HUES48 (cell line): ENCODE measurements at regions not wholly inside any gene's neighbourhood (a gene's known extent, or its start where the extent isn't known, plus 50 kb on each side); places are given as distances from the start of the nearest gene placed in this dataset.

Source experiments
- H3K27ac ChIP-seq: one replicate; pipeline ENCODE4 v1.7.0; 2013; ENCODE audit warnings: low read depth, low read length, inconsistent platforms
- H3K27me3 ChIP-seq: 2 replicates; pipeline ENCODE4 v1.6.1; 2013; ENCODE audit warnings: mild to moderate bottlenecking, low read length; ENCODE audit not compliant: control insufficient read depth, insufficient read depth
- H3K36me3 ChIP-seq: 2 replicates; pipeline ENCODE4 v1.6.1; 2013; ENCODE audit warnings: low read length; ENCODE audit not compliant: control insufficient read depth, insufficient read depth
- H3K4me1 ChIP-seq: 2 replicates; pipeline ENCODE4 v1.6.1; 2013; ENCODE audit warnings: mild to moderate bottlenecking, low read length; ENCODE audit not compliant: control insufficient read depth, insufficient read depth
- H3K4me3 ChIP-seq: 2 replicates; pipeline ENCODE4 v1.5.1; 2013; ENCODE audit warnings: mild to moderate bottlenecking, low read depth, low read length
- H3K9ac ChIP-seq: 2 replicates; pipeline ENCODE4 v1.6.1; 2013; ENCODE audit warnings: mild to moderate bottlenecking, low read depth, low read length, moderate library complexity
- H3K9me3 ChIP-seq: 2 replicates; pipeline ENCODE4 v1.6.1; 2013; ENCODE audit warnings: low read length; ENCODE audit not compliant: control insufficient read depth, insufficient read depth

GRCh38 chr13:111964411-111965035 is 102.4 kb upstream of the SOX1 start:
- Histone ChIP-seq H3K27me3 (no peaks in the 10 kb centered on the region), H3K36me3 (no peaks in the 10 kb centered on the region), H3K9ac (no peak overlapping the region), H3K9me3 (no peaks in the 10 kb centered on the region), H3K4me3 (no peak overlapping the region), H3K4me1 (no peaks in the 10 kb centered on the region), H3K27ac (no peak overlapping the region)

- Histone ChIP-seq H3K27me3 (no peaks in the 10 kb centered on the region), H3K27ac (no peak overlapping the region), H3K36me3 (no peaks in the 10 kb centered on the region), H3K9ac (no peak overlapping the region), H3K4me1 (no peaks in the 10 kb centered on the region), H3K9me3 (no peaks in the 10 kb centered on the region), H3K4me3 (no peak overlapping the region)
Observed at GRCh38 chr13:111965466-111966214, 101.3 kb upstream of the SOX1 start.

- Histone ChIP-seq H3K9me3 (no peaks in the 10 kb centered on the region), H3K4me3 (no peak overlapping the region), H3K9ac (no peak overlapping the region), H3K36me3 (no peaks in the 10 kb centered on the region), H3K4me1 (0 out of 2 replicates have a peak, but pooled peaks cover under 1% of the 10 kb centered on the region), H3K27me3 (no peaks in the 10 kb centered on the region), H3K27ac (no peak overlapping the region)
Observed at GRCh38 chr13:111966933-111967332, 100.0 kb upstream of the SOX1 start.

- Histone ChIP-seq H3K36me3 (no peaks in the 10 kb centered on the region), H3K27ac (no peak overlapping the region), H3K9ac (no peak overlapping the region), H3K9me3 (no peaks in the 10 kb centered on the region), H3K4me3 (no peak overlapping the region), H3K4me1 (0 out of 2 replicates have a peak, but pooled peaks cover 3% of the 10 kb centered on the region), H3K27me3 (peaks cover 3% of the 10 kb centered on the region; the same call in 1 of the 2 replicates)
Observed at GRCh38 chr13:111967572-111968201, 99.3 kb upstream of the SOX1 start.

GRCh38 chr13:111968336-111969010 is 98.5 kb upstream of the SOX1 start:
- no peaks in the 10 kb centered on the region for H3K9me3 ChIP-seq
- H3K27me3 ChIP-seq, result peaks cover 8% of the 10 kb centered on the region; the same call in 1 of the 2 replicates
- no peak overlapping the region for H3K9ac ChIP-seq
- no peak overlapping the region for H3K4me3 ChIP-seq
- peaks cover 4% of the 10 kb centered on the region; the same call in 1 of the 2 replicates for H3K4me1 ChIP-seq
- H3K27ac ChIP-seq, result no peak overlapping the region
- no peaks in the 10 kb centered on the region for H3K36me3 ChIP-seq

GRCh38 chr13:111969551-111970135 is 97.3 kb upstream of the SOX1 start:
- Histone ChIP-seq H3K4me1 (peaks cover 6% of the 10 kb centered on the region; the same call in 1 of the 2 replicates), H3K4me3 (no peak overlapping the region), H3K27me3 (peaks cover 8% of the 10 kb centered on the region; the same call in 1 of the 2 replicates), H3K9me3 (no peaks in the 10 kb centered on the region), H3K9ac (no peak overlapping the region), H3K27ac (no peak overlapping the region), H3K36me3 (no peaks in the 10 kb centered on the region)

- Histone ChIP-seq H3K27me3 (peaks cover 8% of the 10 kb centered on the region; the same call in 1 of the 2 replicates), H3K36me3 (no peaks in the 10 kb centered on the region), H3K4me3 (no peak overlapping the region), H3K9ac (no peak overlapping the region), H3K4me1 (peaks cover 6% of the 10 kb centered on the region; the same call in 1 of the 2 replicates), H3K9me3 (no peaks in the 10 kb centered on the region), H3K27ac (no peak overlapping the region)
Observed at GRCh38 chr13:111970494-111971141, 96.3 kb upstream of the SOX1 start.

GRCh38 chr13:111971891-111972780 is 94.8 kb upstream of the SOX1 start:
- Histone ChIP-seq H3K27me3 (peaks cover 8% of the 10 kb centered on the region; the same call in 1 of the 2 replicates), H3K27ac (no peak overlapping the region), H3K36me3 (no peaks in the 10 kb centered on the region), H3K4me3 (no peak overlapping the region), H3K9me3 (no peaks in the 10 kb centered on the region), H3K9ac (no peak overlapping the region), H3K4me1 (peaks cover 6% of the 10 kb centered on the region; the same call in 1 of the 2 replicates)

- Histone ChIP-seq H3K4me1 (peaks cover 6% of the 10 kb centered on the region; the same call in 1 of the 2 replicates), H3K36me3 (no peaks in the 10 kb centered on the region), H3K4me3 (no peak overlapping the region), H3K27ac (no peak overlapping the region), H3K9me3 (no peaks in the 10 kb centered on the region), H3K9ac (no peak overlapping the region), H3K27me3 (peaks cover 8% of the 10 kb centered on the region; the same call in 1 of the 2 replicates)
Observed at GRCh38 chr13:111973186-111973585, 93.8 kb upstream of the SOX1 start.
